ENCODE measurements at regions not wholly inside any gene's neighbourhood (a gene's known extent, or its start where the extent isn't known, plus 50 kb on each side); places are given as distances from the start of the nearest gene placed in this dataset.
"Not testable (repeated sequence)": the region's sequence is repeated elsewhere in the genome, so short reads cannot be mapped to it uniquely, and the experiment has no call there.

DNA sequence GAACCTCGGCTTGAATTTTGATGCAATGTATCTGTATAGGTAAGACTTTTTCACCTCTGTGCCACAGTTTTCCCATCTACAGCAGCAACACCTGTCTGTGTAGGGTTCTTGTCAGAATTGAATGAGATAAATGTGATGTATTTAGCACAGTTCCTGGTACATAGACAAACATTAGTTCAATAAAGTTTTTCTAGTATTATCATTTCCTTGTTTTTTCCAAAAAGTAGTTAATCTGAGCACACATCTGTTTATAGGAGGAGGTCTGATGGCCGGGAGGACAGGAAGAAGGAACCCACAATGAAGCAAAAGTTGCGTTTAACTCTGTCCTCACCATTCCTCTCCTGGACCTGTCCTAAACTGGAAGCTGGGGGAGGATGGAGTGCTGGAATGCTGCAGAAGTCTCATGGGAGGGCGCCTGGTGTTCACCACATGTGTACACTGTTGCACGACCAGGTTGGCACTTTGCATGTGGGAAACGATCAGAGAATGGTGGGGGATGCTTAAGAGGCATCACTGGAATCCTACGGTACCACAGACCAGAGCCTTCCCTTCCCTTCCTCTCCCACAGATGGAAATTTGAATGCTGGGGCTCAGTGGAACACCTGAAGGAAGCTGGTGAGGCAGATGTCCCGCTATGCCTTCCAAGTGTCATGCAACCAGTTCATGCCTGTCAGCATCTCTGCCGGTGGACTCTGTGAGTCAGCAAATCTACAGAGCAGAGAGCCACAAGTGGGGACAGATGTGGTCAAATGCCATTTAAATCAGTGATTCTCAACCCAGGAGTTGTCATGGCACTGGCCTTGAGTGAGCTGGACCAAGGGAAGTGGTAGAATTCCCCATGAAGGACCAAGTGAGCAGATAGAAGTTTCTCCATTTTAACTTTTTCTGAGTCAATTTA, 315.6 kb downstream of the DLEU7 start:
- DNase-seq (ENCODE audit: low spot score) = no peak

- DNase-seq (ENCODE audit: low spot score) = peak; percentile 82
These were observed 314.2 kb downstream of the DLEU7 start for GRCh38 chr13:50529154-50529882.

- no peak for DNase-seq (ENCODE audit: low spot score)
These were observed 311.3 kb downstream of the DLEU7 start for GRCh38 chr13:50531917-50532899.

- no peak for DNase-seq (ENCODE audit: low spot score)
These were observed 308.4 kb downstream of the DLEU7 start for GRCh38 chr13:50535050-50535449.

DNA sequence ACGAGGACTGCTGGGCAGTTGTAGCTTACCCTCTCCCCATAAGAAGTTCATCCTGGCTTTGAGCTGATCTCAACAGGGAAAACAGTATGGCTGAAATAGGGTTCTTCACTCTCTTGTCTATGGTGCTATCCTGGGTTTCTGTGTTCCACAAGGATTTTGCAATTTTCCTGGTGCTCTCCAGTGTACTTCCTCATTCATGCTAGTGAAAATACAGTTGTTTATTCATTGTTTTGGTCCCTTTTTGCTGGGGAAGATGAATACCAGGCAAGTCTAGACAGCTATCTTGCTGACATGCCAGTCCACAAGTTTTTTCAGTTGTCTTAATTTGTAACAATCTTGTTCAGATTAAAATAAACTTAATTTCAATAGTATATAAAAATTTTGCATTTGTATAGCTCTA, 306.5 kb downstream of the DLEU7 start:
- no peak for DNase-seq (ENCODE audit: low spot score)

DNA sequence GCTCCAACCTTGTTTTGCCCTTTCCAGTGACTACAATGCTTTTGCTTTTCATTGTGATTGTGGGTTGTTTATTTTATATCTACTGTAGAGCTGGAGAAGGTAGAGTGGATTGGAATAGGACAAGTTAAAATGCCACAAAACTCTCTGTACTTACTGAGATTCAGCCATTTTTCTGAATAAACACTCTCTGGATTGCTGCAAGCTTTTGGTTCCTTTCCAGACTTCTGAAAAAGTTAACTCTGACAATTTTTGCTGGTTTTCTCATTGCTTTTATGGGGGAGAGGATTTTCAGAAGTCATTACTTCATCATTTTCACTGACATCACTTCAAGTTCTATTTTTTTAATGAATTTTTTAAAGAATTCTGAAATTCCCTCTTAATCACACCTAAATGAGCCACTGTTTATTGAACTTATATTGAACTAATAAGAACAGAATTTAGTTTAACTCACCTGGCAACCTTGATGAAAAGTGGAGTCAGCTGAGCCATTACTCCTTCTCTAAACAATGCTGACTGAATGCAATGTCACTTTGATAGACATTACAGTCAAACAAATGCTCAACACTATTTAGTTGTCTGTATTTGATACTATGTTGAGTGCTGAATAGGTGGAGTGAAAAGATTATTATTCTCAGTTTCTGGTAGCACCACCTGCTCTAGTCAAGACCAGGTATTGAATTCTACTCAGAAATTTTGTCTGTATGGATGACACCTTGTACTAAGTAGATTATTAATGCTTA, 303.5 kb downstream of the DLEU7 start:
- DNase-seq (ENCODE audit: low spot score) = no peak

- DNase-seq (ENCODE audit: low spot score) = no peak
These were observed 300.4 kb downstream of the DLEU7 start for GRCh38 chr13:50543141-50543540.

- no peak for DNase-seq (ENCODE audit: low spot score)
These were observed 299.7 kb downstream of the DLEU7 start for GRCh38 chr13:50543782-50544181.

DNA sequence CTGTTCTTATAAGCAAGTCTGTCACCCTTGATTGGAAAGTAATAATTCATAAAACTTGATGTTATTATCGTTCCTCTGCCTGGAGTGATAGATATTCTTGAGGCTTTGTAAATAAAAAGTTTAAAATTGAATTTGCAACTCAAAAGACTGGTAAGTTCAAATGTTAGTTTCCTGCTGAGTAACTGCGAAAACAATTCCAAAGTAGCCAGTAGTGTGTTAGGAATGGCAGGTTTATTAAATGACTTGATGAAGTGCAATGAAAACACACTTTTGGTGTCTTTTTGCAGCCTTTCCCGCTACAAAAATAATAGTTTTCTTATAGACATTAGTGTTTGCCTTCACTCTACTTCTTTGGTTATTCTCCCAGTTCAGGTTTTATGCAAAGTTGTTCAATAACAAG, 299.3 kb downstream of the DLEU7 start:
- DNase-seq (ENCODE audit: low spot score) = no peak

GRCh38 chr13:50547175-50547574, 296.3 kb downstream of the DLEU7 start:
- DNase-seq (ENCODE audit: low spot score) = not testable (repeated sequence)

DNA sequence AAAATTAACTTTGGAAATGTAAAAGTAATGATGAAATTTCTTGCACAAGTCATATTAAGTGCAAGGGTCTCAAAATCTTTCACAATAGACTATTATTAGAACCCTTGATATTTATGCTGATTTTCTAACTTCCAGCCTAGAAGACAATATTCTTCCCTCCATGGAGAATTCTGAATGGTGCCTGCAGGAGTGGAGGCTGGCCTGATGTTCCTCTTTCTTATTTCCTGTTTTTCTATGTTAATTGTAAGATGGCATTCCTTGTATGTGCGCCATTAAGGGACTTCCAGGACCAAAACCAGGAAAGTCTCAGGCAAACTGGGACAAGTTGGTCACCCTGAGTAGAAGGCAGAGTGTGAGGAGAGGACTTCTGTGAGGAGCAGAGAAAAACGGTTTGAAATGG, 294.9 kb downstream of the DLEU7 start:
- no peak for DNase-seq (ENCODE audit: low spot score)

DNA sequence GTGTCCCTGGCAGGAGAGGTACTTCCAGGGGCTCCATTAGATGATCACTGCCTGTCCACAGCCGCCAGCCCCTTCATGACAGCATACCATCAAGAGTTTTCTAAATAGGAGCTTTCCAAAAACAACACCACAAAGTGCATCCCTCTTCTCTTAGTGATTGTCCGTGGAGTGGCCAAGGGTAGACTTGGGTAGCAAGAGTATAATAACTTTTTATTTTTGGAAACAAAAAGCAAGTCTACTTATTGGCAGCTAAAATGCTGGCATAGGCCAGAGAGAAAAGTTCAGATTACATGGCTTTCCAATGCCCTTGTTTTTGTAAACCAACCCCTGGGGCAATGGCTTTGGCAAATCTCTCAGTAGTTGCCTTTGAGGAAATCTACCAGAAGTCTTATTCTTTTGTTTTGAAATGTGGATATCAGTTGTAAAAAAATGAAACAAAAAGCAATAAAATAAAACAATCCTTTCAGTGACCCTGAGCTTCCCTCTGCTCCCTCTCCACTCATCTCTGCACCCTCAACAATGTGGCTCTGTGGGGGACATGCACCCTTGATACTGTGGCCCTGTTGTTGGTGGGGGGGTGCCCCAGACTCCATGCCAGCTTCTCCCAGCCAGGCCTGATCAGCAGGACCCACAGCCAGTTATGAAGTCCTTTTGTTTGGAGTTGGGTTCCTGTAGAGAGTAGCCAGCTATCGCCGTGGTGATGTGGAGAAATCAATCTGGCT, 294.1 kb downstream of the DLEU7 start:
- DNase-seq (ENCODE audit: low spot score) = no peak

DNA sequence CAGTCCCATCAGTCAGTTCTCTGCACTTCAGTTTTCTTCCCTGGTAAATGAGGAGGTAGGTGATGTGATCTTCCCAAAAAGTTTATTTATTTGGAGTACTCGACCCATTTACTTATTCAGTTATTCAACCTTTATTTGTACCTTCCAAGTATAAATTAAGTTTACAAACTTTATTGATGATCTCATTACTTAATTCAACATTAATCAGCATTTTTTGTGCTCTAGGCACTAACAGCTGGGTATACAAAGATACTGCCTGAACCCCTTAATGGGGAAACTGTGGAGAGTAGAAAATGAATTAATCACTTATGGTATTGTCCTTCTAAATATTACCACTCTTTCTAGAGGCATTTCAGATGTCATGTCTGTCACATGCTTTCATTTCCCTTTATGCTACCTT, 293.3 kb downstream of the DLEU7 start:
- no peak for DNase-seq (ENCODE audit: low spot score)

DNA sequence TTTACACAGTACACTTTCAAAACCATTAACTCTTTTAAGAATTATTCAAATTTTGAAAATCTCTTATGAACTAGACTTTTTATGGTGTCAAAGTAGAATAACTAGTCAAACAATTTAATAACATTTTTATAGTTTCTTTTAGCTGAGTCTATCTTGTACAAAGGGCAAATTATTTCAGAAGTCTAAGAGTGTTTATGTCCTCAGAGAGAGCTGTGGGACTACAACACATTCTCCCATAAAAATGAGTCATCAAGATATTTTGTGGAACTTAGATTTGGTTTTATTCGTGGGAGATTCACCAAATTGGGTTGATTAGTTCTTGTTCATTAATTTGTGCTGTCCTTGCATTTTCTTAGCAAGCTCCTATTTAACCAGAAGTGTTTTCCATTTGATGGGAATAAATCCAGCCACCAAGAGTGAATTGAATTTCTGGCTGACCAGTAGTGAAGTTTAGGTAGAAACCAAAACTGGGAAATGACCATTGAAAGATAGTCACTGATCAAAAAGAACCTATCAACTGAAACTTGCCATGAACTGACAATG, 291.0 kb downstream of the DLEU7 start:
- DNase-seq (ENCODE audit: low spot score) = no peak

- no peak for DNase-seq (ENCODE audit: low spot score)
These were observed 281.8 kb downstream of the DLEU7 start for GRCh38 chr13:50561739-50562138.

DNA sequence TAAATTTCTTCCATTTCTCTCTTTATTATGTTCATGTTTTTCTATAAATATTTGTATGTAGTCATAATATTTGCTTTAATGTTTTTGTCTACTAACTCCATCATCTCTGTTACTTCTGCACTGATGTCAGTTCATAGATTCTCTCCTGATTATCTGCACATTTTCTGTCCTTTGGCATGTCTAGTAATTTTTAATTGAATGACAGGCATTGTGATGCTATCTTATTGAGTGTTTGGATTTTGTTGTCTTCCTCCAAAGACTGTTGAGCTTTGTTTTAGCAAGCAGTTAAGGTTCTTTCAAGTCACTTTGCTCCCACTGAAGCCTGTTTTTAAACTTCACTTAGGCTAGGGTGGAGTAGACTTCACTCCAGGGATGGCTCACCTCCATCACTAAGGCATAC, 276.8 kb downstream of the DLEU7 start:
- no peak for DNase-seq (ENCODE audit: low spot score)

DNA sequence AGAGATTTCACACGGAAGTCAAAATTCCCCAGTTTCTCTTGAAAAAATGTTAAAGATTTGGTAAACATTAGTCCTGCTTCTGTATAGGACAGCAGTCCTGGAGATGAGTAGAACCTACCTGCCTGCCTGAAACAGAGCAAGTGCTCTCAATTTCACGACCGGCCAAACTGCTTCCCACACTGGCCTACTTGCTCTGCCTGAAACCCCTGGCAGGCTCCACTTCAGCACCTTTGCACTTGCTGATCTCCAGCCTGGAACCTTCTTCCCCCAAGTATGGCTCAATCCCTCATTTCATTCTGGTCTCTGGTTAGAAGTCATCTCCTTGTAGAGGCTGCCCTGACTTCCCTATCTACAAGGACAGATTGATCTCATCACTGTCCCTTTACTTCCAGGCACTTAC, 271.4 kb downstream of the DLEU7 start:
- DNase-seq (ENCODE audit: low spot score) = no peak

- no peak for DNase-seq (ENCODE audit: low spot score)
These were observed 270.4 kb downstream of the DLEU7 start for GRCh38 chr13:50573066-50573465.

GRCh38 chr13:50574731-50575130, 268.8 kb downstream of the DLEU7 start:
- no peak for DNase-seq (ENCODE audit: low spot score)

DNA sequence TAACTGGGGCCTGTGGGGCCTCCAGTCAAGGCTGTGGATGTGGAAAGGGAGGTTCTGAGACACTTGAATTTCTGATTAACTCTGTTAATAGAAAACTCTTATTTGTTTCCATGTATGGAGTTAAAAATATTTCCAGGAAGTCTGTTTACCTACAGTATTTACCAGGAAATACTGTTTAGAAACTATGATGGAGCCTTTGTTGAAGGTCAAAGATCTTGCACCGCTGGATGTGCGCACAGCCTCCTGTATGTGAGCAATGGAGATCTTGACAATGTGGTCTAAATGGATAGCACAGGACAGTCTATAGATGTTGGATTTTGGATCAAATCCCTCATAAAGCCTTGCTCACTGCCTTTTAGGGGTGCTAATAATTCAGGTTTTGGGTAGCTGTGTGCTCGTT, 268.4 kb downstream of the DLEU7 start:
- no peak for DNase-seq (ENCODE audit: low spot score)

Data from cerebellar cortex (tissue), 1 donor.